Thoracic aorta (tissue), 2 donors: ENCODE measurements at regions not wholly inside any gene's neighbourhood (a gene's known extent, or its start where the extent isn't known, plus 50 kb on each side); places are given as distances from the start of the nearest gene placed in this dataset.

Source experiments
- ATAC-seq: fragments of 150-250 bp; one replicate; pipeline ENCODE4 v1.8.0; 2017; ENCODE audit warnings: low read depth; ENCODE audit not compliant: insufficient number of reproducible peaks, low FRiP score
- DNase-seq: peaks from one replicate; pipeline ENCODE4 v3.0.0-alpha.2; 2020; ENCODE audit warnings: low spot score
- H3K27ac ChIP-seq, 2 donors: fragments of 200-600 bp; sonication (generic); 1 replicate in 1 of 2; 2 replicates in 1 of 2; pipeline ENCODE4 v1.5.1; 2016; ENCODE audit warnings: mild to moderate bottlenecking in 2 of 2, moderate library complexity in 2 of 2
- H3K27me3 ChIP-seq: fragments of 200-600 bp; sonication (generic); replicated peaks from 2 replicates; pipeline ENCODE4 v1.6.0; 2016; ENCODE audit warnings: mild to moderate bottlenecking; ENCODE audit not compliant: insufficient read depth
- H3K36me3 ChIP-seq: fragments of 200-600 bp; sonication (generic); one replicate; pipeline ENCODE4 v1.5.1; 2016
- H3K4me1 ChIP-seq, 2 donors: fragments of 200-600 bp; sonication (generic); 1 replicate in 1 of 2; 2 replicates in 1 of 2; pipeline versions ENCODE4 v1.5.1 to v1.6.0; 2016; ENCODE audit warnings: low read depth in 2 of 2, mild to moderate bottlenecking in 1 of 2; ENCODE audit not compliant: control insufficient read depth in 1 of 2
- H3K4me3 ChIP-seq: fragments of 200-600 bp; sonication (generic); 2 replicates; pipeline ENCODE4 v1.5.1; 2016; ENCODE audit warnings: mild to moderate bottlenecking
- H3K9me3 ChIP-seq: fragments of 200-600 bp; sonication (generic); 2 replicates; pipeline ENCODE4 v1.5.1; 2016
- CTCF ChIP-seq: fragments of 200-600 bp; sonication (generic); IDR thresholded peaks from one replicate; pipeline ENCODE4 v1.5.1; 2019; ENCODE audit warnings: antibody characterized with exemption

- peaks cover 6% of the 10 kb centered on the region for H3K9me3 ChIP-seq
- no peaks in the 10 kb centered on the region for H3K36me3 ChIP-seq
- DNase-seq (no peak), ATAC-seq (no peak)
- no peak overlapping the region for H3K27ac ChIP-seq
- TF ChIP-seq CTCF = no peak
- H3K27me3 ChIP-seq = no peaks in the 10 kb centered on the region
- no peak overlapping the region for H3K4me3 ChIP-seq
- H3K4me1 ChIP-seq = no peaks in the 10 kb centered on the region
These were observed 501.0 kb downstream of the PPARGC1A start for GRCh38 chr4:23388699-23389395.

DNA sequence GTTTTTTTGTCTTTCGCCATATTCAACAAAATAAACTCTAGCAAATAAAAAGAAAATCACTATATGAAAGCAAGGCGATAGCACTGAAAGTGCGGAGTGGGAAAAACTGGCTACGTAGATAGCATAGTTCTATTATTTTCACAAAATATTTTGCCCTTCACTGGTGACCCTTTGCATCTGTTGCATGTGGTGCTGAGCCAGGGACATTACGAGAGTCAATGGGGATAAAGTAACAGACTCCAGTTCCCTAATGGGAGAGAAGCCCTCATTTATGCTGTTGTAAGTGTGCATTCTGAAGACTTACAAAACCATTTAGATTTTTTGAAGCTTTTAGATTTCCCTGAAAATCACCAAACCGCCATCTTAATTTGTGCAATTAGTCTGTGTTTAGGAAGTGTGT lies 501.6 kb downstream of the PPARGC1A start:
- no peak overlapping the region for H3K27ac ChIP-seq
- ATAC-seq = no peak
- H3K27me3 ChIP-seq = no peaks in the 10 kb centered on the region
- H3K4me3 ChIP-seq = no peak overlapping the region
- DNase-seq = no peak
- H3K36me3 ChIP-seq = no peaks in the 10 kb centered on the region
- TF ChIP-seq CTCF = no peak
- H3K9me3 ChIP-seq = no peaks in the 10 kb centered on the region
- no peaks in the 10 kb centered on the region for H3K4me1 ChIP-seq

DNA sequence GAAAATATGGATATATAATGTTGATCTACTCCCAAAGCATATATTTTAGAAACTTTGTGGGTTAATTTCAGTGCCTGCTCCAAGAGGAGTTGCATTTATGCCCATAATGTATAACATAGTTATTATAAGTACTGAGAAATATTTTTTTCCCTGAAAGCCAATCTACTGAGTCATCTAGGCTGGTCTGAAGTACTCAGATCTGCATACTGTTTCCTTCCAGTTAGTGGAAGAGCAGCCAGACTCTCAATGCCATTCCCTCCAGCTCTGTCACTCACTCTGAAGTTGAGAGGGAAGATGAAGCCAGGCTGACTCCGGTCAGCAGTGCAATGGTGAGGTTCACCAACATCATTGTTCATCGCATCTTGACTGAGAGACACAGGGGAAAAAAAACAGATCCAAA lies 505.1 kb downstream of the PPARGC1A start:
- Histone ChIP-seq H3K4me3 (no peak overlapping the region), H3K9me3 (no peaks in the 10 kb centered on the region), H3K4me1 (no peaks in the 10 kb centered on the region), H3K27ac (no peak overlapping the region), H3K27me3 (no peaks in the 10 kb centered on the region), H3K36me3 (no peaks in the 10 kb centered on the region)
- TF ChIP-seq CTCF = no peak
- DNase-seq = no peak
- ATAC-seq = no peak

DNA sequence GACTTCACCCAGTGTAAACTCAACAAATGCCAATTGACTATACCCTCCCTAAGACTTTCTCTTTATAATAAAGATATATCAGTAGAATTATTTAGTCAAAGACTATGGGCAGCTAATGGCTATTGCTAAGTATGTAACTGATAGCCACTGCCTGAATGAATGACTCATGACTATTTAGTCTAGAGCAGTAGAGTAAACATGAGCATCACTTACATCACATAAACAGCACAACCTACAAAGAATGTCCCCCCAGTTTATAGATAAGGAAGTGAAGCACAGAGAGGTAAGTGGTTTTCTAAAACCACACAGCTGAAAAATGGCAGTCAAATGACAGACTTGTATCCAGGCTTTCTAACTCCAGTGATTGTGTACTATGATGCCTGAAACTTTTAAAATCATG lies 507.0 kb downstream of the PPARGC1A start:
- Histone ChIP-seq H3K27me3 (no peaks in the 10 kb centered on the region), H3K4me3 (no peak overlapping the region), H3K27ac (no peak overlapping the region), H3K36me3 (no peaks in the 10 kb centered on the region), H3K4me1 (no peaks in the 10 kb centered on the region), H3K9me3 (no peaks in the 10 kb centered on the region)
- DNase-seq (no peak), ATAC-seq (no peak)
- no peak for TF ChIP-seq CTCF

- Histone ChIP-seq H3K27me3 (no peaks in the 10 kb centered on the region), H3K4me3 (no peak overlapping the region), H3K4me1 (no peaks in the 10 kb centered on the region), H3K27ac (no peak overlapping the region), H3K36me3 (no peaks in the 10 kb centered on the region), H3K9me3 (no peaks in the 10 kb centered on the region)
- ATAC-seq = no peak
- DNase-seq = no peak
- no peak for TF ChIP-seq CTCF
These were observed 515.6 kb downstream of the PPARGC1A start for GRCh38 chr4:23374259-23374658.
